BE2C (cell line): ENCODE measurements at regions not wholly inside any gene's neighbourhood (a gene's known extent, or its start where the extent isn't known, plus 50 kb on each side); places are given as distances from the start of the nearest gene placed in this dataset.

Experiments used
- DNase-seq: peaks from one replicate; pipeline ENCODE4 v3.0.0-alpha.2; 2020
- H3K27me3 ChIP-seq: fragments of 250-450 bp; sonication (Bioruptor Pico); 2 replicates; pipeline ENCODE4 v1.5.1; 2020; ENCODE audit warnings: mild to moderate bottlenecking
- H3K36me3 ChIP-seq: fragments of 250-450 bp; sonication (Bioruptor Pico); 2 replicates; pipeline ENCODE4 v1.5.1; 2020; ENCODE audit warnings: mild to moderate bottlenecking
- H3K4me1 ChIP-seq: fragments of 250-450 bp; sonication (Bioruptor Pico); 2 replicates; pipeline ENCODE4 v1.5.1; 2020
- H3K4me3 ChIP-seq: 2 replicates; pipeline ENCODE4 v1.5.1; 2011; ENCODE audit warnings: low read depth, low read length
- H3K9me3 ChIP-seq: fragments of 250-450 bp; sonication (Bioruptor Pico); 2 replicates; pipeline ENCODE4 v1.5.1; 2020
- CTCF ChIP-seq: IDR thresholded peaks from 2 replicates; pipeline ENCODE4 v1.5.1; 2012; ENCODE audit warnings: mild to moderate bottlenecking, low read depth, low read length

DNA sequence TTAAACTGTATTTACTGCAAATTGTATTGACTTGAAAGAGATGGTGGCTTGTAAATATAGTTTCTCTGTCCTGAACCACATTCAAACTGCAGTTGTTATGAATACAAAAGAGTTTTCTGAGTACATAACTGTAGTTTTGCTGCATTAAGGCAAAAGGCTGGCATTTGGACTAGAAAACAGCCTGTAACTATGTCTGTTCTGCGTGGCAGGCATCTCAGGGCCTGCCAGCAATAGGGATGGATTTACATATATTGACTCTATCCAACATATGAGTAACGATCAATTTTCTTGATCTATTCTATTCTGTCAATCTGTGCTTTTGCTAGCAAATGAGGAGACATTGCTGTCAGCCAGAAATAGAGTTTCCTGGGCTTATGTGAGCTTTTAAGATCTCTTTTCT lies 174.6 kb downstream of the TMEM26 start:
- Histone ChIP-seq H3K9me3 (no peaks in the 10 kb centered on the region), H3K27me3 (no peaks in the 10 kb centered on the region), H3K4me1 (no peaks in the 10 kb centered on the region), H3K4me3 (no peak overlapping the region), H3K36me3 (no peaks in the 10 kb centered on the region)
- no peak for TF ChIP-seq CTCF
- no peak for DNase-seq

GRCh38 chr10:61272781-61273180 lies 180.4 kb downstream of the TMEM26 start:
- Histone ChIP-seq H3K36me3 (no peaks in the 10 kb centered on the region), H3K4me1 (no peaks in the 10 kb centered on the region), H3K4me3 (no peak overlapping the region), H3K27me3 (no peaks in the 10 kb centered on the region), H3K9me3 (no peaks in the 10 kb centered on the region)
- TF ChIP-seq CTCF = no peak
- no peak for DNase-seq

GRCh38 chr10:61271127-61271780 lies 181.9 kb downstream of the TMEM26 start:
- Histone ChIP-seq H3K9me3 (no peaks in the 10 kb centered on the region), H3K4me3 (no peak overlapping the region), H3K27me3 (no peaks in the 10 kb centered on the region), H3K36me3 (no peaks in the 10 kb centered on the region), H3K4me1 (no peaks in the 10 kb centered on the region)
- TF ChIP-seq CTCF = no peak
- DNase-seq = no peak

GRCh38 chr10:61263518-61263917 lies 189.7 kb downstream of the TMEM26 start:
- H3K36me3 ChIP-seq = no peaks in the 10 kb centered on the region
- H3K9me3 ChIP-seq = no peaks in the 10 kb centered on the region
- no peaks in the 10 kb centered on the region; the same call in 1 of the 2 replicates for H3K27me3 ChIP-seq
- TF ChIP-seq CTCF = no peak
- DNase-seq = no peak
- no peak overlapping the region for H3K4me3 ChIP-seq
- H3K4me1 ChIP-seq = no peaks in the 10 kb centered on the region

- TF ChIP-seq CTCF = no peak
Measured at GRCh38 chr10:61262486-61263261, 190.5 kb downstream of the TMEM26 start.

GRCh38 chr10:61257956-61258496 lies 195.2 kb downstream of the TMEM26 start:
- no peak for TF ChIP-seq CTCF
- H3K4me3 ChIP-seq = no peak overlapping the region
- no peaks in the 10 kb centered on the region for H3K4me1 ChIP-seq
- H3K36me3 ChIP-seq = no peaks in the 10 kb centered on the region
- no peaks in the 10 kb centered on the region for H3K9me3 ChIP-seq
- H3K27me3 ChIP-seq = no peaks in the 10 kb centered on the region; the same call in 1 of the 2 replicates
- no peak for DNase-seq

More at GRCh38 chr10:61262486-61263261, 190.5 kb downstream of the TMEM26 start:
- H3K4me1 ChIP-seq = no peaks in the 10 kb centered on the region
- no peaks in the 10 kb centered on the region for H3K9me3 ChIP-seq
- DNase-seq = no peak
- no peak overlapping the region for H3K4me3 ChIP-seq
- no peaks in the 10 kb centered on the region for H3K36me3 ChIP-seq
- no peaks in the 10 kb centered on the region; the same call in 1 of the 2 replicates for H3K27me3 ChIP-seq
